ENCODE measurements at regions not wholly inside any gene's neighbourhood (a gene's known extent, or its start where the extent isn't known, plus 50 kb on each side); places are given as distances from the start of the nearest gene placed in this dataset.

GRCh38 chr11:42913731-42914130 lies 398.1 kb upstream of the API5 start:
- TF ChIP-seq CTCF (CRISPR knock-in tag; IDR thresholded peaks at IDR 0.05) (no peak), HMGXB4 (CRISPR knock-in tag; IDR thresholded peaks at IDR 0.05; ENCODE audit: borderline replicate concordance in 1 of 2, low read depth in 1 of 2) (no peak), RBM39 (IDR thresholded peaks at IDR 0.05; ENCODE audit: low read depth, low read length, poor library complexity, severe bottlenecking) (no peak), ZNF18 (CRISPR knock-in tag; IDR thresholded peaks at IDR 0.05; ENCODE audit: insufficient replicate concordance) (no peak), ESRRA (CRISPR knock-in tag; IDR thresholded peaks at IDR 0.05; ENCODE audit: low read depth) (no peak), FOXM1 (CRISPR knock-in tag; IDR thresholded peaks at IDR 0.05) (no peak)
